Frontal cortex (tissue), 3 donors: ENCODE measurements at regions not wholly inside any gene's neighbourhood (a gene's known extent, or its start where the extent isn't known, plus 50 kb on each side); places are given as distances from the start of the nearest gene placed in this dataset.

Source experiments
- DNase-seq, 2 donors: peaks; one replicate each; pipeline ENCODE4 v3.0.0; 2012; ENCODE audit warnings: low spot score in 2 of 2
- FAIRE-seq: peaks from 2 replicates; lab custom pipeline; 2012; peaks lifted over from hg19 to GRCh38; lab: Jason Lieb, UNC
- donor health status: control.
- donor health status: control.
- donor health status: control.

DNA sequence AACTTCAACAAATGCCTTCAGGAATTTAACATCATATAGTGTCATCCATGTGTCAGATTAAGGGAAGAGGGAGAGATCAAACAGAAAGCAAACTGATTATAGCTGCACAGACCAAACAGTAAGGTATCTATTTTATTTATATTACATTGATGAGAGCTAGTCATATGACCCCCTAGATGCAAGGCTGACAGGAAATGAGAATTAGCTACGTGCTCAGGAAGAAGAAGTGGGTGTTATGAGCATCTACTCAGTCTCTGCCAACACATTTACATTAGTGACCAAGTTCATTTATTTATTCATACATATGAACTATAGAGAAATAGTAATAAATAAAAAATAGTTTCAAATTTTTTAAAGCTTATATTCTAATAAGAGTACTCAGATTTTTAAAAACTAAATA, 787.3 kb downstream of the KCTD16 start:
- no peak for DNase-seq
- no peak for FAIRE-seq

DNA sequence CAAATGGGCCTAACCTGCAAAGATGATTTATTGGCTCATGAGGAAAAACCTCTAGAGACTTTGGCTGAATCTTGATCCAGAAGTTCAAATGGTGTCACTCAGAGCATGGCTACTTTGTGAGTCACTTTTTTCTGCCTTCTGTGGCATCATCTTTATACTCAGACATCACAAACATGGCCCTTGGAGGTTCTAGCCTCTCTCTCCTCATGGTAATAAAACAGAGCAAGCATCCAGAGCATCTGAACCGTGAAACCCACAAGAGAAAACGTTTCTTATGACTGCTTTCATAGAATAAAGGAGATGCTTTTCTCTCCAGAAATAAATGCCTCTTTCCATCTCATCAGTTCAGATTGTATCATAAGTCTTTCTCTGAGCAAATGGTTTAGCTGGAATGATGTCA, 780.3 kb downstream of the KCTD16 start:
- no peak for FAIRE-seq
- no peak for DNase-seq

DNA sequence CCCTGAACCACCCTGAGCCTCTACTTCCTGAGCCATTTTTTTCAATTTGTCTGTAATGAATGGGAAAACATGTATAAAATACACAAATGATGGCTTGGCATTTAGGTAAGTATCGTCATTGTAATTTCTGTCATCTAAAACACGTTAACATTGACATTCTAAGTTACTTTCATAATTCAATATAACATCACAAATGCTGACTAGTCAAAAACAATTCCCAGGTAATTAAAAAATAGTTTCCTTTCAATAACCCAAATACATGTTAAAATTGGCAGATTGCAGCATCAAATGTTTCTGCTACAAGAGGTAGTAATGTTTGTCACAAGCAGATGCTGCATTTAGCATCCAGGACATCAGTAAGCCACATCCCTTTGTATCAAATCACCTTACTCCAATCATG, 776.4 kb downstream of the KCTD16 start:
- no peak for DNase-seq
- FAIRE-seq, result no peak

DNA sequence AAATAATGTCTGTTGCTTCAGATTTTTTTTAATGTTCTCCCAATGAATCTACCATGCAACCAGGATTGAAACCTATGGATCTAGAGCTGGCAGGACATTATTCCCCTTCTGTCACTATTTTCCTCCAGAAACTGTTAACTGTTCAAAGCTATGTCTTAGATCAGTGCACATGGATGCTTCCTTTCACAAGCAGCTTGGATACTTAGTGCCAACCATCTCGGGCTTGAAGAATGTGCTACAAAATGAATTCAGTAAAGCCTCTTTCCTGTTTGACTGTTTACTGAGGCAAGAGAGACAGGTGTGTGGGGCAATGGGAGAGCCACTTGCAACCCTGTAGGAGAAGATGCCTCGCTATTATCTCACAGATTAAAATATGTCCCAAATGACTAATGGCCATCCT, 774.8 kb downstream of the KCTD16 start:
- FAIRE-seq (no peak), DNase-seq (no peak)

DNA sequence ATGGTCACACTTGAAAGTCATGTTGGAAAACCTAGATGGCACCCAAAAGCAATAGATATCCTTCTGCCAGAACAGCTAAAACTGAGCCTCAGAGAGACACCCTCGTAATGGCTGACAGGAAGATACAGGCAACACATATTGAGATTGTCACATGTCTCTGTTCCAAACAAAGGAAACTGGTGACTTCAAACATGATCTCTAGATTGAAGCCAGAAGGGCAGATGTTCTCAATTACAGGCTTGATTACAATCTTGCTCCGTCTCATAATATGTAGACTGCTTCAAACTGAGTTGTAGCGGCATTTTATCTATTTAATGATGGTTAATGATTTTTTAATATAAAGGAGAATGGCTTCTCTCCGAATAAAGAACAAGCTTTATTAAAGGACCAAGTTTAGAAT, 774.3 kb downstream of the KCTD16 start:
- no peak for FAIRE-seq
- no peak for DNase-seq

DNA sequence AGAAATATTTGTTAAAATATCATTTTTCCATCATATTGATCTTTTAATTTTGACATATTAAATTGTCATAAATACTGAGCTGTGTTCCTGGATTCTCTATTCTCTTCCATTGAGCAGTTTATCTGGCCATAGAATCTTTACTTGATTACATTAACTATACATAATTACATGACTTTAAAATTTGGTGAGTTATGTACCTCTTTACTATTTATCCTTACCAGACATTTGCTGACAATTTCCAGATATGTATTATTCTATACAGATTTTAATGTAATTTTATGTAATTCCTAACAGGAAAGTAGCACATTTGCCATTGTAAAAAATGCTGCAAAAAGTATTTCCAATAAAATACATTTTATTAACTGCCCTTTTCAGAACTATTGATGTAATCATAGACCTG, 770.3 kb downstream of the KCTD16 start:
- FAIRE-seq (no peak), DNase-seq (no peak)

DNA sequence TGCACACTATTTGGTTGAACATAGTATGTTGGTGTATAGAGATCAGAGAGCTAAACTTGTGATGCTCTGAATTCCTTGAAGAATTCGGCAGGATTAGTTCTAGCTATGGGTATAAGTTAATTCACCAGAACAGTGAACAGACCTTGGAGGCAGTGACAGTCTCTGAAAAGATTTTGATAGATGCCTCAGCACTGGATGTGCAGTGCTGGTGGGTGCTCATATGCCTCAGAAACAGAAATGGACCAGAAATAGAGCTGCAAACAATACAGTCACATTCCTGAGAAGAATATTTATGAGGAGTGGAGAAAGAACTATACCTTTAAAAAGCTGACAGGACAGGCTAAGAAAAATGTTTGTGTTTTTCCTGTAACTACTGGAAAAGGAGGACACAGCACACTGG, 747.7 kb downstream of the KCTD16 start:
- FAIRE-seq, result no peak
- no peak for DNase-seq

DNA sequence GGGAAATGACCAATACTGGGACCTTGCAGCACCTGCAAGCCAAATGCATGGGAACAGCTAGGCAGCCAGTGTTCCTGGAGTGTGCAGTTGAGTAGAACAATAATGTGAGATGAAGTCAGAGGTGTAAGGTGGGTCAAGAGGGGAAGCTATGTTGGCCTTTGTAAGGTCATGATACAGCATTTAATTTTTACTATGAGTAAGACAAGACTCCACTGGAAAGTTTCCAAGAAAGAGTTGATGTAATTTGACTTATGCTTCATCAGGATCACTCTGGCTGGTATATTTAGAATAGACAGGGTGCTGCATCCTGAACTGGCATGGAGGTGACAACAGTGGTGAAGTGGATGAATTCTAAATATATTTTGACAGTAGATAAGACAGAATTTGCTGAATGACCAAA, 744.8 kb downstream of the KCTD16 start:
- DNase-seq (no peak), FAIRE-seq (no peak)

DNA sequence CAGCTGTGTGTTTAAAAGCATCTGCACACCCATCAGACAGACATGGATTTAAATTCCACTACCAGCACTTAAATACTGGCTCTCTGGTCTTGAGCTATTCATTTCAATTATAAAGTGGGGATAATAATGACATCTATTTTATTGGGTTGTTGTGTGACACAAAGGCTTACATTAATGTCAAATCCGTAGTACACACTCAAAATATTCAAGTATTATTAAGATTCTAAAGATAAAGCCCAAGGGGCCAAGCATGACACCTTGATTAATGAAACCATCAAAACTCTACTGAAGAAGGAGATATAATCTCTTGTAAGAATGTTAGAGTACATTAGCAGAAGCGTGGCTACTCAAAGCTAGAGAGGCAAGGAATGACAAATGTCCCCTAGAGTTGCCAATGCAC, 743.0 kb downstream of the KCTD16 start:
- no peak for DNase-seq
- no peak for FAIRE-seq

DNA sequence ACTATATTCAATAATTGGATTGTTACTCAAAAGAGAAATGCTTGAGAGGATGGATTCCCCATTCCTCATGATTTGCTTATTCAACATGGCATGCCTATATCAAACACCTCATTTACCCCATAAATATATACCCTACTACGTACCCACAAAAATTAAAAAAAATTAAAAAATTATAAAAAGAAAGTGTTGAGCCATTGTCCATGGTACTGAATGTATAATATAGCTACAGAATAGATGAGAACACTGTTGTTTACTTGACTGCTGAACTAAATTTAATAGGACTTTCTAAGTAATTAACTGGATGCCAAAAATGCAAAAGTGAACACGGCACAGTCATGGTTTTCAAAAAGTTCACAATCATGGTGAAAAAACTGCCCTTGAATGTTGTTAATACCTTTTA, 725.8 kb downstream of the KCTD16 start:
- FAIRE-seq (no peak), DNase-seq (no peak)

DNA sequence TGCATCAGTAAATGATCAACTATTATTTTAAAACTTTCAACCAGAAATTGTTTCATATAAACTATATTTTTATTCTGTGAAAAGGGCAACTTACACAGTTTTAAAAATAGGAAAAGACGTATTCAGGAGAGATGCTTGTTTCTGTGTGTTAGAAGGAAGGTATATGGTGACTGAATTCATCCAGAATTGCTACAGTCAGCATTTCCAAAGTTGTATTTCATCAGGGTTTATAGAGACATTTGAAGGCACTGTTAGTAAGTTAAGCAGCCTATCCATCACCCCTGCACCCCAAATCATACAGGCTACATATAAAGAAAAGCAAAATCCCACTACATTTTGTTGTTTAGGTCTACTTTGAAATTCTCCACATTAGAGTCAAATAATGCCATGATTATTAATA, 716.0 kb downstream of the KCTD16 start:
- FAIRE-seq (no peak), DNase-seq (no peak)

DNA sequence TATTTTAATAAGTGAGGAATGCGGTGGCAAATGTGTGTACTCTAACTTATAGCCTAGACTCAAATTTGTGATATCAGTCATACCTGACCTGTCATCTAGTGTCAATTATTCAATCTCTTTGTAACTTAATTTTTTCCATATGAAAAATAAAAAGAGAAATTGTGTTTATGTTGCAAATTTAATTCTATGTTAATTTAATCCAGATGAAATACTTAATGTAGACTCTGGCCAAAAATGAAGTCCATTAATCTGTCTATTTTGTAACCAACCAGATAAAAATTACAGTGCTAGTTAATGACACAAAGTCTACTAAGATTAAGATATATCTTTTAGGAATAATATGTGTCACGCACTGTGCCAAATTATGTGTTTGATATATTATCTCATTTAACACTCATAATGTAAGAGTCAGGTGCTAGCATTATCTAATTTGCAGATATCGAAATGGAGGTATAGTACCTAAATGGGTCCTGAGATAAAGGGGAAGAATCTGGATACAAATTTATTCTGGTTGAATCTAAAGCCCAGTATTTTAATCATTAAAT, 712.1 kb downstream of the KCTD16 start:
- no peak for FAIRE-seq

DNA sequence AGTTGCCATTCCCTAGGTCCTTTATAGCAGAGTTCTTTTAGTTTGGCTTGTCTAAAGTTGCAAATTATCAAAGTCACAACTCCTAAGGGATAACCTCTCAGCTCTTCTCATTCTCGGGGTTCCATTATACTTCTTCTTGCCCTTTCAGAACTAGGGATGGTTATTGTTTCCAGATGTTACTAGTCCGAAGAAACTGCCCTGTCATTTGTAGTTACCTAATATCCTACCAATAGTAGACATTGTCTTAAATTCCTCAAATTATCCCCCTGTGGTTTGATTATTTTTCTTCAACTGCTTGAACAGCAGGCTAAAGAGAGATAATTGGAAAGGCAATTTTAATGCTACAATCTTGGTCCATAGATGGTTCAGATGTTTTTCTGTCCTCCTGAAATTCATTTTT, 709.8 kb downstream of the KCTD16 start:
- DNase-seq, result no peak
- no peak for FAIRE-seq

More for the DNA sequence above, 712.1 kb downstream of the KCTD16 start:
- no peak for DNase-seq

DNA sequence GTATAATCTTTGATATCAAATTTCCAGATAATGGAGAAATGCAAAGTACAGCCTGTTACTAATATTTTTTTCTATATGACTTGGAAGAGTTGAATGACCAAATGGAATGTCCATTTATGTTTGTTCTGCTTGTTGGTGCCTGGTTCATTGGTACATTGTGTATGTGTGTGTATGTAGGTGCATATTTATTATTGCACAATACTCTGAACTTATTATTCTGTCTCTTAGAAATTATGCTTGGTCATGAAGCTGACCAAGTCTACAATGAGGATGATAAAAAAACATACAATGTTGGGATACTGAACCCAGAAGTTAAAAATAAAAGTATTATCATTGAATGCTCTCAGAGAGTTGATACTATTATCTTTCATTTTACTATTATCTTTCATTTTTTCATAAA, 706.3 kb downstream of the KCTD16 start:
- DNase-seq (no peak), FAIRE-seq (no peak)

DNA sequence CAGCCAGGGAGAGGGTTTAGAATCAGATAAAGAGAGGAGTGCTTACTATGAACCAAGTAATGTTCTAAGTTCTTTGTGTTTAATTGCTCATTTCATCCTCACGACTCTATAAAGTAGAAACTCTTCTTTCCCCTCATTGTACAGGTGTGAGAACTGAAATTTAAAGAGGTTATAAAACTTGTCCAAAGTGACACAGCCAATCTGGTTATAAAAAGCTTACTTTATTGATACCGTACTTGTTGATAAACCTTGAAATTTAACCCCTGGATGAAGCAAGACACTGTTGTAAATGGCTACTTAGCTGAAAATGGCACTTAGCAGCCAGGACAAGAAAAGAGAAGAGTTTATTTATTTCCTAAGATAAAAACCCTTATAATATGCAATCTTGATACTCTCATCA, 702.4 kb downstream of the KCTD16 start:
- FAIRE-seq (no peak), DNase-seq (no peak)

DNA sequence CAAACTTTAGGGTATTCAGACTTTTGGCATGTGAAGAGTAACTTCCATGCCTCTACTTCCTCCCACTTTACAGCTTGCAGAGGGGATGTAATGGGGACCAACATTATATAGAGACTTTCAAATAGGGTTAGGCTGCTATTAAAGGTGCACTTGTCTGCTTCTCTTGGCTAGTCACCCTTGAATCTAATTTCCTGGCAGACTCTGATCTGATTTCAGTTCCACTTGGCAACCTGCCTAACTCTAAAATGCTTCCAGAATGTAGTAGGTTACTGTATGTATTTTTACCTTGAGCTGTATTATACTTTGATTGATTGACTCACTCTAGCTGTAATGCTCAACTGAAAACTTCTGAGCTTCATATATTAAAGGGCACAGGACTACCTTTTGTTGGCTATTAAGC, 693.4 kb downstream of the KCTD16 start:
- no peak for FAIRE-seq
- DNase-seq, result no peak

DNA sequence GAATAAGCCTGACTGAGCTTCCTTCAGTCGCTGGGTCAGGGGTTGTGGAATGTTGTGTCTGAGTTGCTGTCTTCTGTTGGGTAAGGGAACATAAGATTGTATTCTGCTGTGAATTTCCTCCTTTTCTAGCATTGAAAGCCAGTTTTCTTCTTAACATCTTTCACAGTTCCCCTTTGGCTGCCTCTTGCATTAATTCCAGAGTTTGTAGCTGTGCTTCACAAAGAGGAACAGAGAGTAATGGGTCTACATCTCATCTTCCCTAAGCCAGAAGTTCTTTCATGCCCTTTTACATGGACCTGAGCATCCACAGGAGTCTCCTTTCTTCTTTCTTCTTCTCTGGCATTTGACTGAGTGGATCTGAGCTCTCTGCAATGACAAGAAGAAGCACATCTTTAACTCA, 686.8 kb downstream of the KCTD16 start:
- no peak for FAIRE-seq
- no peak for DNase-seq

DNA sequence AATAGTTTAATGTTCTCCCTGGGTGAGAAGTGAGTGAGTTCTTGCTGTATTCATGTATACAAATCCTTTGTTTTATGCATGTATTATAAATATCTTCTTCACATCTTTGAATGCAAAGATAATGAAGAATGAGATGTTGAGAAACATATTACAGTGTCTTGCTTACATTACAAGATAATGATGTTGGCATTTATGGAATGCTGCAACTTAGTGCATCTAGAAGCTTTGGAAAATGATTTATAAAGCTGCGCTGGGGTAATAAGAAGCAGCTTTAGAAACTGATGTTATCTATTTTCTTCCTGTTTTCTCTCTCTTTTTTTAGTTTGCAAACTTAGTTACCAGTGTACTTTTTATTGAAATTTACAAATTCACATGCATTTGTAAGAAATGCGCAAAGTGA, 673.4 kb downstream of the KCTD16 start:
- DNase-seq, result no peak
- no peak for FAIRE-seq

DNA sequence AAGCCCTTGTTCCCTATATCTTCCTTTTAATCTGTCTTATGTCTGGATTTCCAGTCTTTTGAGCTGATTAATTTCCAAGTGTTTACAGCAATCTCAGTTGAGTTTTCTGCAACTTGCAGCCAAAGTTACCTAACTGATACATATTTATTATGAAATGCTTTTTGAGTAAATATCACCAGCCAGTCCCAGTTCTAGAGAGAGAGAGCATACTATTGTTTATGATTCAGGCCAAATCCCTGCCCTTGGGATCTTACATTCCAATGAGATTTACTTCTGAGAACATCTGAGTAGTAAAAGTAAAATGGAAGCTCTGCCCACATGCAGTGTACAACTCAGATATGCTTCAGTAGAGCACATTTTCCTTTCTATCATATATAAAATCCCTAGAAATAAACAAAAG, 661.7 kb downstream of the KCTD16 start:
- FAIRE-seq, result no peak
- DNase-seq, result no peak

DNA sequence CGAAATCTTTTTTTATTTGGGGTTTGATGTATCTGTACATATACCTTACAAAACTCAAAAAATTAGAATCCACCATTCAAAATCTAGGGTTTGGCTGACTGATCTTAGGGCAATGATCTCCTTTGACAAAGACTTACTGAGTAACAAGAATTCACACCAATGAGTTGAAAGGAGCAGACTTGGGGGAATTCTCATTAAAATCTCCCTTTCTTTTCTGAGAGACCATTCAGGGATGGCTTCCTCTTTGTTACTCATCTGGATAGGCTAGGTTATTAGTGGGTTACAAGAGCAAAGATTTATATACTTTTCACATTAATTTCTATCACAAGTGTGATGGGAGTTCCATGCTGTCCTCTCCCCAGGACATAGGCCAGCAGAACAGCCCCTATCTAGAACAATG, 661.0 kb downstream of the KCTD16 start:
- DNase-seq (no peak), FAIRE-seq (no peak)

DNA sequence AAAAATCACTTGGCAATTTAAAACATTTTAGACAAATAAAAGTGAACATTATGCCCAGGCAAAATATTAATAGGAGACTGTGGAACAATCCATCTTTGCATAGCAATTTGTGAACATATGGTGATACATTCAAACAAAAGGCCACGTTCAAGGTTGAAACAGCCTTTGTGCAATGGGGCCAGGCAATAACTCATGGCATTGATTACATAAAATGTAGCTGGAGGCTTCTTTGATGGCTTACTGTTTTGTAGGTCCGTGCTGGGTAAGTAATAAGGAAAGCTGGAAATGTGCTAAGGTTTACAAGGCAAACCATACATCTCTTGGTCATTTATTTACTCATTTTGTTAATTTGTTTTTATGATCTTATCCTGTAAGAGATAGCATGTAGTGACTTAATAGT, 651.8 kb downstream of the KCTD16 start:
- no peak for FAIRE-seq
- DNase-seq, result no peak

DNA sequence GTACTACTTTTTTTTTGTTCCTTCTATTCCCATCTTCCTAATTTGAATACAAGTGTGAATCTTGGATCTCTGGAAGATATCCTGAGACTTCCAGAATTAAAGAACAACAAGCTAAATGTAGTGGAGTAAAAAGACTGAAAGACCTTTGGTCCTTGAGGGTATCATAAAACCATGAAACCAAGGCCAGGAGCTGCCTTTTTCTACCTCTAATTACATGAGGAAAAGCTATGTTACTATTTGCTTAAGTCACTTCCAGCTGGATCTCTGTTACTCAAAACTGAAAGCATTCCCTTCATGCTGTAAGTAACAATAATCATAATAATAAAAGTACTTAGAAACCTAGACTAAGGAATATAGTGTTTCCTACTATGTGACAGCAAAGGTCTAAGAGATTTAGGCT, 649.6 kb downstream of the KCTD16 start:
- no peak for FAIRE-seq

DNA sequence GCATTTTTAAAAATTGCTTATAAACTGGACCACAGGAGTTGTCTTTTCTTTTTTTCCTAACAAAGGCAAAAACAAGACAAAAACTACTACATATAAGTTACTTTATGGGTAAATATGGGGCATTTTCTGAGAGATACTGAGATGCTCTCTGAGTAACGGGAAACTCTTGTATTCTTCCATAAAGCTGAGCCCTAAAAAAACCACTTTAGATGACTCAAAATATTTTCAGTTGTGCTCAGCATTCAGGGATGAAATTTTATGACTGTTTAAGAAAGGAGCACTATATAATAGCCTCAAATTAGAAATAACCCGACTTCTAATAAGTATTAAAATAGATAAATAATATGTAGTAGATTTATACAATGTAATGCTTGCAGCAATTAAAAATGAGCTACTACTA, 644.5 kb downstream of the KCTD16 start:
- FAIRE-seq, result no peak
- no peak for DNase-seq

More for the DNA sequence above, 649.6 kb downstream of the KCTD16 start:
- DNase-seq, result no peak
